ENCODE measurements at regions not wholly inside any gene's neighbourhood (a gene's known extent, or its start where the extent isn't known, plus 50 kb on each side); places are given as distances from the start of the nearest gene placed in this dataset.
"Not testable (repeated sequence)": the region's sequence is repeated elsewhere in the genome, so short reads cannot be mapped to it uniquely, and the experiment has no call there.

DNA sequence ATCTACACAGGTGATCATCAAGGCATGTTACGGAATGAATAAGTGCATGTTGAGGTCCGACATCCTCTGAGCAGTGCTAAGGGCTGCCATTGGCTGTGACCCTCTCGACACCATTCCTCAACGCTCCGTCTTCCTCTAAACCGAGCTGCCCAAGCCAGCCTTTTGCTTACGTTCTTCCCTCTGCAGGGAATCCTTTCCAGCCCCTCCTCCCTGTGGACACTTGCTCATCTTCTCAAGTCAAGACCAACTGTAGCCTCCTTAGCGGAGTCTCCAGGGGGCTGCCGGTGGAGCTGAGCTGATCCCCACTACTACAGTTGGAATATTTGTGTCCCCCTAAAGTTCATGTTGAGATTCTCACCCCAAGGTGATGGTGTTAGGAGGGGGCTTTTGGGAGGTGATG lies 781.0 kb downstream of the TBC1D22A start:
- Histone ChIP-seq H3K4me1 (ENCODE audit: insufficient read depth, low read length) (no peaks in the 10 kb centered on the region), H3K4me3 (ENCODE audit: low read length) (no peak overlapping the region), H3K27me3 (ENCODE audit: insufficient read depth, low read length) (no peaks in the 10 kb centered on the region), H3K9me3 (ENCODE audit: low read depth, low read length) (no peaks in the 10 kb centered on the region)

- Histone ChIP-seq H3K4me1 (ENCODE audit: insufficient read depth, low read length) (no peaks in the 10 kb centered on the region), H3K4me3 (ENCODE audit: low read length) (no peak overlapping the region)
Observed at GRCh38 chr22:47540011-47540410, 777.6 kb downstream of the TBC1D22A start.

DNA sequence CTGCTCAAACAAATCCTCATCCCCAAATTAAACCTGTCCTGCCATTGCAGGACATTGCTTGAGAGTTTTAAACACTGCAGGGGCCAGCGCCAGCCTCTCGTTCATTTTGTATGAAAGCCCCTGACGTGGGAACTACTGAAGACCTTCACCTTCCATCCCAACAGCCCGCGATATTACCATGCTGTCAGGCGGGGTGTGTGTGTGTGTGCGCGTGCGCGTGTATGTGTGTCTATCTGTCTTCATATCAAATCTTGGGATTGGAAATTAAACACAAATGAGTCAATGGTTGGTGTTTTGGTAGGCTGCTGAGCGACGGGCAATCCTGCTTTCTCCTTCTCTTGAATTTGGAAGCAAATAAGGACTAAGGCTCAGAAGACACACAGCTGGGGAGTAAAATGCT lies 776.9 kb downstream of the TBC1D22A start:
- Histone ChIP-seq H3K4me1 (ENCODE audit: insufficient read depth, low read length) (no peaks in the 10 kb centered on the region), H3K27me3 (ENCODE audit: insufficient read depth, low read length) (no peaks in the 10 kb centered on the region), H3K9me3 (ENCODE audit: low read depth, low read length) (no peaks in the 10 kb centered on the region), H3K4me3 (ENCODE audit: low read length) (no peak overlapping the region)

More at GRCh38 chr22:47540011-47540410, 777.6 kb downstream of the TBC1D22A start:
- Histone ChIP-seq H3K9me3 (ENCODE audit: low read depth, low read length) (no peaks in the 10 kb centered on the region), H3K27me3 (ENCODE audit: insufficient read depth, low read length) (no peaks in the 10 kb centered on the region)

GRCh38 chr22:47535681-47536080 lies 773.2 kb downstream of the TBC1D22A start:
- no peaks in the 10 kb centered on the region for H3K4me1 ChIP-seq (ENCODE audit: insufficient read depth, low read length)
- no peaks in the 10 kb centered on the region for H3K9me3 ChIP-seq (ENCODE audit: low read depth, low read length)
- no peaks in the 10 kb centered on the region for H3K27me3 ChIP-seq (ENCODE audit: insufficient read depth, low read length)
- H3K4me3 ChIP-seq (ENCODE audit: low read length): no peak overlapping the region

- Histone ChIP-seq H3K4me3 (ENCODE audit: low read length) (no peak overlapping the region), H3K27me3 (ENCODE audit: insufficient read depth, low read length) (no peaks in the 10 kb centered on the region), H3K9me3 (ENCODE audit: low read depth, low read length) (no peaks in the 10 kb centered on the region), H3K4me1 (ENCODE audit: insufficient read depth, low read length) (no peaks in the 10 kb centered on the region)
Observed at GRCh38 chr22:47534804-47535410, 772.5 kb downstream of the TBC1D22A start.

DNA sequence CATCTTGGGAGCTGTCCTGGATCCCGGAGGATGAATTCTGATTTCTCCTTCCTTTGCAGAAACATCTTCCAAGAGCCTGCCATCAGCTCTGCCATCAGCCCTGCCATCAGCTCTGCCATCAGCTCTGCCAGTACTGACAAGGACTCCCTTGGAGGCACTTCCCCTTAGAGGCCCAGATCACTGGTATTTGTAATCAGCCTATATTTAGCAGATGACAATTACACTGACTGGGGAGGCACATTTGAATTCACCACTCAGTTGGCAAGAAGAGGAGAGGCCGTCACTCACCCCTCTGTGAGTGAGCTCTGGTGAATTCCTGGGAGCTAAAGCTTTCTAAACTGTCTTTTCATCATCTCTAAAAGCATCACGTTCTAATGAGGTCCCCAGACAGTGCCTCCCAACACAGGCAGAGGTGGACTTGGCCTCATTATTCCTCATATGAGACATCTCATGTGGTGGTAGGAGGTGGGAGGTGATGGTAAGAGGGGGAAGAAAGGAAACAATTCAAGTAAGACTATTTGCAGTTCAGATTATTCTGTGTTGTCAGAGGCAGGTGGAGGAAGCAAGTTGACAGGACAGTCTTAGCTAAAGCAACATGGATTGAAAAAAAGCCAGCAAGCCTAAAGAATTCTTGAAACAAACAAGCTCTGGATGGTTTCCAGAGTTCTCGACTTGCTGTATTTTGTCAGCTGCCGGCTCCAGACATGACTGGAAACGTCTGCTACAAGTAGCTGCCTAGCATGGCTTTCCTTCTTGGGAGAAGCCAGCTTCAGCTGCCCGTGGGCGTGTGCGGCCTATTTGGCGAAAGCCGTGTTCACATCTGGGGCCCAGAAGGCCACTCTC lies 771.7 kb downstream of the TBC1D22A start:
- H3K9me3 ChIP-seq (ENCODE audit: low read depth, low read length): no peaks in the 10 kb centered on the region
- no peak overlapping the region for H3K4me3 ChIP-seq (ENCODE audit: low read length)
- H3K4me1 ChIP-seq (ENCODE audit: insufficient read depth, low read length): no peaks in the 10 kb centered on the region

DNA sequence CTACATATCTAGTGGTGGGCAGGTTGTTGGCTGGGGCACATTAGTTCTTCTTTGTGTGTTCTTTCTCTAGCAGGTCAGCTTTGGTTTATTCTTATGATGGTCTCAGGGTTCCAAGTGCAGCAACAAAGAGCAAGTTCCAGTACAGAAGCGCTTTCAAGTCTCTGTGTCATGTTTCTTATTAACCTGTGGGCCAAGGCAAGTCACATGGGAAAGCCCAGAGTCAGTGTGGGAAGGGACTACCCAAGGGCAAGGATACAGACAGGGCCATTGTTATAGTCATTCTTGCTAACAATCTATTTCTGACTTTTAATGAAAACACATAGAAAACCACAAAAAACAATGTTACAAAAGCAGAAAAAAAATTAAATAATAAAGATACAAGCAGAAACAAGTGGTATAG lies 754.6 kb downstream of the TBC1D22A start:
- Histone ChIP-seq H3K4me1 (ENCODE audit: insufficient read depth, low read length) (no peaks in the 10 kb centered on the region), H3K9me3 (ENCODE audit: low read depth, low read length) (no peaks in the 10 kb centered on the region), H3K4me3 (ENCODE audit: low read length) (no peak overlapping the region), H3K27me3 (ENCODE audit: insufficient read depth, low read length) (no peaks in the 10 kb centered on the region)

More for the DNA sequence above, 771.7 kb downstream of the TBC1D22A start:
- no peaks in the 10 kb centered on the region for H3K27me3 ChIP-seq (ENCODE audit: insufficient read depth, low read length)

DNA sequence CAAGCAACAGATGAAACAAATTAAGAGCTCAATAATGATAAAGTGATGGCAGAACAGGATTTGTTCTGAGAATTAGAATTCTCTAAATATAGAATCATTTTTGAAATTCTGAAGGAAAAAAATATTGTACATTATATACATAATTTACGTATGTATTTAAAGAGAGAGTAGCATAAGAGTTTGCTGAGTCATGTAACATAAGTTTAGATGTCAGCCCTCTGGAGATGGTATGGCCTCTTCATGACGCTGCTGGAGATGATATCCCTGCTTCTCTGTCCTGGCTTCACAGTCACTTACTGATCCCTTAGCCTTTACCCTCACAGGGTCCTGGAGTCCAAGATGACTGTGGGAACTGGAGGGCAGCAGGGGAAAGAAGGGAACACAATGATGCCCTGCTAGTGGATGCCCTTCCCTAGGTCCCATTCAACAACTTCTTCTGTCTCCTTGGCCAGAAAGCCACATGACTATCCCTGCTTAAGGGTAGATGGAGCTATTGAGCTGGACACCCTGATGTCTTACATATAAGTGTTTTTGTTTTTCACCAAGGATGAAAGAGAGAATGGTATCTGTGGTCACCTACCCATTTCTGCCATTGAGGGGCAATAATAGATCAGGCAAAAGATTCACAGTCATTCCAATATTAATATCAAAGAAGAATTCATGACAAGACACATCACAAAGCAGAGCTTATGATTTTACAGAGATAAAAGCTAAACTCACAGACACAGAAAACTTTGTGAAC lies 753.1 kb downstream of the TBC1D22A start:
- no peak overlapping the region for H3K4me3 ChIP-seq (ENCODE audit: low read length)
- H3K4me1 ChIP-seq (ENCODE audit: insufficient read depth, low read length): no peaks in the 10 kb centered on the region
- no peaks in the 10 kb centered on the region for H3K27me3 ChIP-seq (ENCODE audit: insufficient read depth, low read length)
- no peaks in the 10 kb centered on the region for H3K9me3 ChIP-seq (ENCODE audit: low read depth, low read length)

DNA sequence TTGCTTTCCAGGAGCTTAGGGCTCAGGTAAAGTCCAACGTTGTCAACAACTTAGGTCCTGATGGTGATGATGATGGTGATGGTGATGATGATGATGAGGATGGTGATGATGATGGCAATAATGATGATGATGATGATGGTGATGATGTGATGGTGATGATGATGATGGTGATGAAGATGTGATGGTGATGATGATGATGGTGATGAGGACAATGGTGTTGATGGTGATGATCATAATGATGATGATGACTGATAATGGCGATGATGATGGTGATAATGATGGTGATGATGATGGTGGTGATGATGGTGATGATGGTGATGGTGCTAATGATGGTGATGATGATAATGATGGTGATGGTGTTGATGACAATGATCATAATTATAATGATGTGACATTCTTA lies 750.2 kb downstream of the TBC1D22A start:
- Histone ChIP-seq H3K4me3 (ENCODE audit: low read length) (no peak overlapping the region), H3K4me1 (ENCODE audit: insufficient read depth, low read length) (no peaks in the 10 kb centered on the region), H3K27me3 (ENCODE audit: insufficient read depth, low read length) (no peaks in the 10 kb centered on the region), H3K9me3 (ENCODE audit: low read depth, low read length) (no peaks in the 10 kb centered on the region)

GRCh38 chr22:47504962-47505361 lies 742.5 kb downstream of the TBC1D22A start:
- no peak overlapping the region for H3K4me3 ChIP-seq (ENCODE audit: low read length)
- H3K4me1 ChIP-seq (ENCODE audit: insufficient read depth, low read length): no peaks in the 10 kb centered on the region
- H3K27me3 ChIP-seq (ENCODE audit: insufficient read depth, low read length): no peaks in the 10 kb centered on the region
- peaks cover 20% of the 10 kb centered on the region for H3K9me3 ChIP-seq (ENCODE audit: low read depth, low read length)

DNA sequence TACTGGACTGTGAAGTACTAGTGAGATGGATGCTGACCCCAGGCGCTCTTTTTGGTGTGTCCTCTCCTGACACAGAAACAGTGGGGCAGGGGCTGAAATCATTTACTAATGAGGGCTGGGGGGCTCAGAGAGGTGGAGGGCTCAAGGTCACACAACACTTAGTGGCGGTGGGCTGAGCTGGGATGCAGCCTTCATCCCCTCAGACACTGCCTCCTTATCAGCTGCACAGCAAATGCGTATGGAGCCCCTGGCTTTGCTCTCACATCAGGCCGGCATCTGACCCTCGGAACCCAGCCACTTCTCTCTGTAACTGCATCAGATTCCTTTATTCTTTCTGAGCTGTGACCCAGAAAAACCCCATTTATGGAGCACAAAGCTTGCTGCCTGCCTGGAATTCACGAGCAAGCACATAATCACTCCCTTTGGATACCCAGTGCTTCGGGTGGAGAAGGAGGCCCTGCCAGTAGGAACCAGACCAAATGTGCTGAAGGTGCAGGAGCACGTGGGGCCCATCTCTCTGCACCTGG lies 736.6 kb downstream of the TBC1D22A start:
- peaks cover 10% of the 10 kb centered on the region for H3K4me1 ChIP-seq (ENCODE audit: insufficient read depth, low read length)
- no peak overlapping the region for H3K4me3 ChIP-seq (ENCODE audit: low read length)
- H3K27me3 ChIP-seq (ENCODE audit: insufficient read depth, low read length): no peaks in the 10 kb centered on the region
- H3K9me3 ChIP-seq (ENCODE audit: low read depth, low read length): peaks cover 34% of the 10 kb centered on the region

- Histone ChIP-seq H3K4me3 (ENCODE audit: low read length) (no peak overlapping the region), H3K4me1 (ENCODE audit: insufficient read depth, low read length) (peaks cover 10% of the 10 kb centered on the region), H3K9me3 (ENCODE audit: low read depth, low read length) (peaks cover 34% of the 10 kb centered on the region), H3K27me3 (ENCODE audit: insufficient read depth, low read length) (no peaks in the 10 kb centered on the region)
Observed at GRCh38 chr22:47497666-47498065, 735.2 kb downstream of the TBC1D22A start.

DNA sequence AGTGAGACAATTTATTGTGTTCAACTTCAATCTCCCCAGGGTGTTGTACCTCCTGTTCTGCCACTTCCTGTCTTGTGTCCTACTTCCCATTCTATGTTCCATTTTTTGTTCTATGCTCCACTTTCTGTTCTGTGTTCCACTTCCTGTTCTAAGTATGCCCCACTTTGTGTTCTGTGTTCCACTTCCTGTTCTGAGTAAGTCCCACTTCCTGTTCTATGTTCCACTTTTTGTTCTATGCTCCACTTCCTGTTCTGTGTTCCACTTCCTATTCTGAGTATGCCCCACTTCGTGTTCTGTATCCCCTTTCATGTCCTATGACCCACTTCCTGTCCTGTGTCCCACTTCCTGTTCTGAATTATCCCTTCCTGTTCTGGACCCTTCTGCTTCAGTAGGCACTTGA lies 732.7 kb downstream of the TBC1D22A start:
- Histone ChIP-seq H3K27me3 (ENCODE audit: insufficient read depth, low read length) (no peaks in the 10 kb centered on the region), H3K4me3 (ENCODE audit: low read length) (no peak overlapping the region), H3K9me3 (ENCODE audit: low read depth, low read length) (peaks cover 14% of the 10 kb centered on the region)

DNA sequence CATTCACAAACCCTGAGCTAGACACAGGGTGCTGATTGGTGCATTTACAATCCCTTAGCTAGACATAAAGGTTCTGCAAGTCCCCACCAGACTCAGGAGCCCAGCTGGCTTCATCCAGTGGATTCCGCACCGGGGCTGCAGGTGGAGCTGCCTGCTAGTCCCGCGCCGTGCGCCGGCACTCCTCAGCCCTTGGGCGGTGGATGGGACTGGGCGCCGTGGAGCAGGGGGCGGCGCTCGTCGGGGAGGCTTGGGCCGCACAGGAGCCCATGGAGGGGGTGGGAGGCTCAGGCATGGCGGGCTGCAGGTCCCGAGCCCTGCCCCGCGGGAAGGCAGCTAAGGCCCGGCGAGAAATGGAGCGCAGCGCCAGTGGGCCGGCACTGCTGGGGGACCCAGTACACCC lies 725.7 kb downstream of the TBC1D22A start:
- H3K4me1 ChIP-seq (ENCODE audit: insufficient read depth, low read length); H3K4me3 ChIP-seq (ENCODE audit: low read length): not testable (repeated sequence)

More for the DNA sequence above, 732.7 kb downstream of the TBC1D22A start:
- H3K4me1 ChIP-seq (ENCODE audit: insufficient read depth, low read length): peaks cover 10% of the 10 kb centered on the region

More for the DNA sequence above, 725.7 kb downstream of the TBC1D22A start:
- not testable (repeated sequence) for H3K27me3 ChIP-seq (ENCODE audit: insufficient read depth, low read length); H3K9me3 ChIP-seq (ENCODE audit: low read depth, low read length)

Data from mononuclear cell (primary cell).